B cell (primary cell): ENCODE measurements at regions not wholly inside any gene's neighbourhood (a gene's known extent, or its start where the extent isn't known, plus 50 kb on each side); places are given as distances from the start of the nearest gene placed in this dataset.

Source experiments
- ATAC-seq: fragments of 200-7000 bp; cut with Tn5 transposase; one replicate; pipeline ENCODE4 v1.10.0; 2021; ENCODE audit warnings: low read depth, mild to moderate bottlenecking, moderate number of reproducible peaks, moderate library complexity
- CTCF ChIA-PET: fragments of 350-600 bp; sonication (Branson Sonifier 250); formaldehyde crosslinking; loops from one replicate; lab custom pipeline; 2021; ENCODE audit warnings: antibody characterized with exemption, inconsistent platforms; lab: Charles Lee
- POLR2A ChIA-PET: fragments of 350-600 bp; sonication (Branson Sonifier 250); formaldehyde crosslinking; loops from one replicate; lab custom pipeline; 2021; ENCODE audit warnings: antibody characterized with exemption; lab: Charles Lee
- DNase-seq: peaks from one replicate; pipeline ENCODE4 v3.0.0; 2013
- H2AFZ ChIP-seq: 2 replicates; pipeline ENCODE4 v1.6.1; 2012; ENCODE audit warnings: mild to moderate bottlenecking, low read depth, low read length; ENCODE audit not compliant: insufficient read depth, poor library complexity, severe bottlenecking
- H3K27ac ChIP-seq, 2 donors: 1 replicate in 1 of 2; 2 replicates in 1 of 2; pipeline ENCODE4 v1.5.1; 2012 to 2013; ENCODE audit warnings: low read length in 2 of 2, mild to moderate bottlenecking in 2 of 2, moderate library complexity in 1 of 2
- H3K27me3 ChIP-seq, 4 experiments: fragments of 200-600 bp in 1 of 4; sonication (generic) in 1 of 4; replicated peaks in 1 of 4; 1 replicate in 2 of 4; 2 replicates in 2 of 4; pipeline versions ENCODE4 v1.6.1 to v1.7.0; 2013 to 2016; ENCODE audit warnings: low read length in 3 of 4, mild to moderate bottlenecking in 2 of 4, mixed read lengths in 1 of 4, moderate library complexity in 1 of 4; ENCODE audit not compliant: insufficient read depth in 4 of 4, control insufficient read depth in 3 of 4; ENCODE audit errors: control extremely low read depth in 1 of 4
- H3K36me3 ChIP-seq, 2 experiments: replicated peaks in 1 of 2; 1 replicate in 1 of 2; 2 replicates in 1 of 2; pipeline versions ENCODE4 v1.6.1 to v1.7.1; 2013; ENCODE audit warnings: low read length in 1 of 2; ENCODE audit not compliant: insufficient read depth in 2 of 2, control insufficient read depth in 1 of 2; ENCODE audit errors: control extremely low read depth in 1 of 2, extremely low read depth in 1 of 2
- H3K4me1 ChIP-seq, 2 donors: fragments of 200-600 bp in 1 of 2; sonication (generic) in 1 of 2; 1 replicate in 1 of 2; 2 replicates in 1 of 2; pipeline versions ENCODE4 v1.5.1 to v1.6.1; 2013 to 2017; ENCODE audit warnings: low read length in 2 of 2; ENCODE audit not compliant: control insufficient read depth in 2 of 2, insufficient read depth in 2 of 2
- H3K4me2 ChIP-seq: replicated peaks from 2 replicates; pipeline ENCODE3; 2012; ENCODE audit warnings: mild to moderate bottlenecking, low read depth, low read length; ENCODE audit not compliant: poor library complexity, severe bottlenecking
- H3K4me3 ChIP-seq, 5 experiments: fragments of 200-600 bp in 1 of 5; sonication (generic) in 1 of 5; 1 replicate in 3 of 5; 2 replicates in 2 of 5; pipeline versions ENCODE4 v1.5.1 to v1.7.0; 2011 to 2016; ENCODE audit warnings: low read length in 4 of 5, mild to moderate bottlenecking in 4 of 5, low read depth in 2 of 5, control low read depth in 1 of 5, moderate library complexity in 1 of 5; ENCODE audit not compliant: insufficient read depth in 1 of 5; ENCODE audit errors: control extremely low read depth in 1 of 5, extremely low read depth in 1 of 5
- H3K79me2 ChIP-seq: fragments of 200-600 bp; sonication (generic); one replicate; pipeline ENCODE4 v1.6.0; 2016; ENCODE audit warnings: low read length; ENCODE audit not compliant: control insufficient read depth, insufficient read depth
- H3K9ac ChIP-seq: fragments of 200-600 bp; sonication (generic); 2 replicates; pipeline ENCODE4 v1.6.1; 2017; ENCODE audit warnings: mild to moderate bottlenecking, low read length, moderate library complexity
- H3K9me3 ChIP-seq, 3 donors: one replicate each; pipeline versions ENCODE4 v1.6.1 to v1.7.1; 2013; ENCODE audit warnings: low read length in 2 of 3; ENCODE audit not compliant: control insufficient read depth in 2 of 3, insufficient read depth in 1 of 3; ENCODE audit errors: control extremely low read depth in 1 of 3
- H4K20me1 ChIP-seq: 2 replicates; pipeline ENCODE4 v1.6.0; 2012; ENCODE audit warnings: mild to moderate bottlenecking, low read length; ENCODE audit not compliant: insufficient read depth, control insufficient read depth, poor library complexity, severe bottlenecking
- H3K27ac Mint-ChIP-seq: one replicate; pipeline ENCODE4 v1.8.0; 2021; ENCODE audit warnings: mixed read lengths
- H3K27me3 Mint-ChIP-seq: one replicate; pipeline ENCODE4 v1.8.0; 2021; ENCODE audit warnings: mixed read lengths
- H3K4me1 Mint-ChIP-seq: one replicate; pipeline ENCODE4 v1.8.0; 2021; ENCODE audit warnings: mixed read lengths
- H3K4me3 Mint-ChIP-seq: one replicate; pipeline ENCODE4 v1.8.0; 2021; ENCODE audit warnings: mixed read lengths
- H3K9me3 Mint-ChIP-seq: one replicate; pipeline ENCODE4 v1.8.0; 2022; ENCODE audit warnings: mixed read lengths; ENCODE audit not compliant: insufficient read depth
- EZH2 ChIP-seq: IDR thresholded peaks from 2 replicates; pipeline ENCODE4 v1.6.1; 2012; ENCODE audit warnings: borderline replicate concordance, low read depth, mild to moderate bottlenecking, moderate library complexity, low read length; ENCODE audit not compliant: insufficient read depth, poor library complexity, severe bottlenecking
- WGBS: methylation state at CpG from one replicate; pipeline ENCODE4 v1.1.5; 2013; ENCODE audit warnings: missing lambda C conversion rate; ENCODE audit not compliant: insufficient coverage; 5-methylcytosine and 5-hydroxymethylcytosine counted together
- intact Hi-C: fragments of 100-400 bp; cut with micrococcal nuclease; formaldehyde crosslinking; loops from one replicate; pipeline ENCODE4 v1.10.0; 2022
- TF ChIP-seq, protein P1 (sequence below): fragments of 200-600 bp; IDR thresholded peaks from one replicate; pipeline ENCODE4 v1.8.0; 2022; ENCODE audit warnings: antibody characterized with exemption, mild to moderate bottlenecking

DNA sequence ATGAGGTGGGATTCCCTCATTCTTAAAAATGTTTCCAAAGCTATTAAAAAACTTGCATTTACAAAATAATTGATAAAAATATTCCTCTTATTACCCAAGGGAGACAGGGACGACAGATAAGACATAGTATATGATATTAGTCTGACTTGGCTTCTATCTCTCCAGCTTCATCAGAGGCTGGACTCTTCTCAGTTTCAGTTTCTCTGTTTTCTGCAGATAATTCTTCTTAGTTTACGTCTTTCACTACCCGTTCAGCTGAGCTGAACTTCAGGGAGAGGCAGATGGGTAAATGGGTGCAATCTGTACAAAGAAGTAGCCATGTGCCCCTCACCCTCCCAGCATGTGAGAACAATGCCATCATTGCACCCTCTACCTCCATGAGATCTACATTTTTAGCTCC, 214.0 kb upstream of the SLIT2 start:
- CTCF ChIA-PET = no interaction called here
- TF ChIP-seq EZH2 = no peak
- TF ChIP-seq, protein P1, sequence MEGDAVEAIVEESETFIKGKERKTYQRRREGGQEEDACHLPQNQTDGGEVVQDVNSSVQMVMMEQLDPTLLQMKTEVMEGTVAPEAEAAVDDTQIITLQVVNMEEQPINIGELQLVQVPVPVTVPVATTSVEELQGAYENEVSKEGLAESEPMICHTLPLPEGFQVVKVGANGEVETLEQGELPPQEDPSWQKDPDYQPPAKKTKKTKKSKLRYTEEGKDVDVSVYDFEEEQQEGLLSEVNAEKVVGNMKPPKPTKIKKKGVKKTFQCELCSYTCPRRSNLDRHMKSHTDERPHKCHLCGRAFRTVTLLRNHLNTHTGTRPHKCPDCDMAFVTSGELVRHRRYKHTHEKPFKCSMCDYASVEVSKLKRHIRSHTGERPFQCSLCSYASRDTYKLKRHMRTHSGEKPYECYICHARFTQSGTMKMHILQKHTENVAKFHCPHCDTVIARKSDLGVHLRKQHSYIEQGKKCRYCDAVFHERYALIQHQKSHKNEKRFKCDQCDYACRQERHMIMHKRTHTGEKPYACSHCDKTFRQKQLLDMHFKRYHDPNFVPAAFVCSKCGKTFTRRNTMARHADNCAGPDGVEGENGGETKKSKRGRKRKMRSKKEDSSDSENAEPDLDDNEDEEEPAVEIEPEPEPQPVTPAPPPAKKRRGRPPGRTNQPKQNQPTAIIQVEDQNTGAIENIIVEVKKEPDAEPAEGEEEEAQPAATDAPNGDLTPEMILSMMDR = no peak

DNA sequence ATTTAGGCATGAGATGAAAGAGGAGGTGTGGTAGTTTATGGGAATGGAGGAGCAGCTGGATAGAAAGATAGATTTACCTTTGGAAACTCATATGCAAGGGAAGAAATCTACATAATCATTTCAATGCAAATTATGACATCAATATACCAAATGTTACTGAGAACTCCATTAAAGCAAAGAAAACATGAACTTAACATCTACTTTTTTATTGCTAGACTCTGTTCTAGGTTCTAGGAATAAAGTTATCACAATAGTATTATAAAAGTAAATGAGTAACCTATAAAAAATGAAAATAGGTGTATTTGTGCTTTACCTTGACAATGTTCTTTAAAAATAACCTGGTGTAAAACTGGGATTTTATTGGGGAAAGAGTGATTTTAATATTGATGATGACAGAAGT, 221.6 kb upstream of the SLIT2 start:
- Histone ChIP-seq H3K27me3 (no peaks in the 10 kb centered on the region), H3K36me3 (no peaks in the 10 kb centered on the region), H2AFZ (no peak overlapping the region), H3K4me2 (no peak overlapping the region), H3K4me3 (no peak overlapping the region), H4K20me1 (no peaks in the 10 kb centered on the region), H3K4me1 (no peaks in the 10 kb centered on the region), H3K27ac (no peak overlapping the region), H3K79me2 (no peaks in the 10 kb centered on the region), H3K9ac (no peak overlapping the region), H3K9me3 (no peaks in the 10 kb centered on the region)
- Mint-ChIP-seq H3K4me3 (no peak overlapping the region), H3K9me3 (no peaks in the 10 kb centered on the region), H3K27ac (no peak overlapping the region), H3K27me3 (no peaks in the 10 kb centered on the region), H3K4me1 (no peaks in the 10 kb centered on the region)
- intact Hi-C loops = no loop called here
- DNase-seq (no peak), ATAC-seq (no peak)
- TF ChIP-seq, protein P1 = no peak
- no peak for TF ChIP-seq EZH2
- ChIA-PET CTCF (no interaction called here), POLR2A (no interaction called here)

More for the DNA sequence above, 214.0 kb upstream of the SLIT2 start:
- no peaks in the 10 kb centered on the region for H3K27me3 Mint-ChIP-seq
- Histone ChIP-seq H2AFZ (no peak overlapping the region), H4K20me1 (no peaks in the 10 kb centered on the region), H3K4me2 (no peak overlapping the region), H3K9ac (no peak overlapping the region), H3K36me3 (no peaks in the 10 kb centered on the region), H3K27me3 (no peaks in the 10 kb centered on the region), H3K4me1 (no peaks in the 10 kb centered on the region), H3K4me3 (no peak overlapping the region), H3K79me2 (no peaks in the 10 kb centered on the region), H3K27ac (no peak overlapping the region), H3K9me3 (no peaks in the 10 kb centered on the region)
- ATAC-seq (no peak), DNase-seq (no peak)
- POLR2A ChIA-PET = no interaction called here
- intact Hi-C loops = no loop called here
- H3K27ac Mint-ChIP-seq = no peak overlapping the region
- H3K9me3 Mint-ChIP-seq = no peaks in the 10 kb centered on the region
- H3K4me1 Mint-ChIP-seq = no peaks in the 10 kb centered on the region
- no CpG with 5 or more reads among the region's 3 CpGs for WGBS
- no peak overlapping the region for H3K4me3 Mint-ChIP-seq
